Neural cell (in vitro differentiated cells): ENCODE measurements at regions not wholly inside any gene's neighbourhood (a gene's known extent, or its start where the extent isn't known, plus 50 kb on each side); places are given as distances from the start of the nearest gene placed in this dataset.

Source experiments
- H2AFZ ChIP-seq: fragments of 200-600, 300-800 bp; sonication (generic), shearing (Covaris generic); 2 replicates; pipeline ENCODE4 v1.6.0; 2014; ENCODE audit warnings: low read depth, mild to moderate bottlenecking, antibody characterized with exemption, low read length, moderate library complexity
- H3F3A ChIP-seq: fragments of 200-600 bp; shearing (Covaris generic); 2 replicates; pipeline ENCODE4 v1.6.1; 2016; ENCODE audit warnings: mild to moderate bottlenecking, moderate library complexity, mixed read lengths, antibody characterized with exemption, low read length; ENCODE audit not compliant: insufficient read depth, poor library complexity, severe bottlenecking
- H3K27ac ChIP-seq: fragments of 200-600, 300-800 bp; sonication (generic), shearing (Covaris generic); 2 replicates; pipeline ENCODE4 v1.5.1; 2014; ENCODE audit warnings: mild to moderate bottlenecking, low read length, moderate library complexity
- H3K27me3 ChIP-seq: fragments of 300-800, 200-600 bp; sonication (generic), shearing (Covaris generic); 2 replicates; pipeline ENCODE4 v1.6.0; 2014; ENCODE audit warnings: mild to moderate bottlenecking, low read depth, low read length, moderate library complexity; ENCODE audit not compliant: insufficient read depth
- H3K36me3 ChIP-seq: fragments of 300-800, 200-600 bp; sonication (generic), shearing (Covaris generic); 2 replicates; pipeline ENCODE4 v1.5.1; 2014; ENCODE audit warnings: mild to moderate bottlenecking, antibody characterized with exemption, low read length, moderate library complexity; ENCODE audit not compliant: insufficient read depth
- H3K4me2 ChIP-seq: fragments of 300-800, 200-600 bp; sonication (generic), shearing (Covaris generic); 2 replicates; pipeline ENCODE4 v1.6.0; 2014; ENCODE audit warnings: mild to moderate bottlenecking, low read length
- H3K4me3 ChIP-seq: fragments of 300-800, 200-600 bp; sonication (generic), shearing (Covaris generic); 2 replicates; pipeline ENCODE4 v1.5.1; 2014; ENCODE audit warnings: mild to moderate bottlenecking, low read length, moderate library complexity
- H3K79me2 ChIP-seq: fragments of 200-600 bp; shearing (Covaris generic); replicated peaks from 2 replicates; pipeline ENCODE4 v1.6.0; 2014; ENCODE audit warnings: mild to moderate bottlenecking, low read length, moderate library complexity; ENCODE audit not compliant: insufficient read depth
- H3K9ac ChIP-seq: fragments of 300-800, 200-600 bp; sonication (generic), shearing (Covaris generic); 2 replicates; pipeline ENCODE4 v1.6.1; 2016; ENCODE audit warnings: mild to moderate bottlenecking, low read length, mixed read lengths
- H3K9me2 ChIP-seq: fragments of 200-600 bp; shearing (Covaris generic); 2 replicates; pipeline ENCODE4 v1.6.1; 2016; ENCODE audit warnings: mild to moderate bottlenecking, low read length, mixed read lengths; ENCODE audit not compliant: insufficient read depth
- H3K9me3 ChIP-seq: fragments of 200-600, 300-800 bp; sonication (generic), shearing (Covaris generic); 2 replicates; pipeline ENCODE4 v1.6.1; 2016; ENCODE audit warnings: mild to moderate bottlenecking, mixed run types, low read length, moderate library complexity, mixed read lengths
- H4K20me1 ChIP-seq: fragments of 200-600 bp; shearing (Covaris generic); 2 replicates; pipeline ENCODE4 v1.6.1; 2016; ENCODE audit warnings: mild to moderate bottlenecking, mixed run types; ENCODE audit not compliant: insufficient read depth
- CTCF ChIP-seq: fragments of 450-650 bp; IDR thresholded peaks from 2 replicates; pipeline ENCODE4 v1.5.1; 2014; ENCODE audit warnings: antibody characterized with exemption, mild to moderate bottlenecking, moderate library complexity; ENCODE audit not compliant: poor library complexity, severe bottlenecking
- EP300 ChIP-seq: fragments of 450-650 bp; conservative IDR thresholded peaks from 2 replicates; pipeline ENCODE4 v1.6.1; 2014; ENCODE audit warnings: antibody characterized with exemption, mild to moderate bottlenecking, moderate library complexity; ENCODE audit not compliant: poor library complexity, severe bottlenecking
- EZH2 ChIP-seq: fragments of 200-600, 300-800 bp; shearing (Covaris generic), sonication (generic); IDR thresholded peaks from 2 replicates; pipeline ENCODE4 v1.6.1; 2014; ENCODE audit warnings: antibody characterized with exemption, low read length, borderline replicate concordance, mild to moderate bottlenecking; ENCODE audit not compliant: insufficient read depth, poor library complexity, severe bottlenecking
- MXI1 ChIP-seq: fragments of 450-650 bp; conservative IDR thresholded peaks from 2 replicates; pipeline ENCODE4 v1.6.1; 2014; ENCODE audit warnings: antibody characterized with exemption, mild to moderate bottlenecking; ENCODE audit not compliant: poor library complexity, severe bottlenecking
- POLR2AphosphoS5 ChIP-seq: IDR thresholded peaks from 2 replicates; pipeline ENCODE4 v1.6.1; 2012
- RAD21 ChIP-seq: fragments of 450-650 bp; conservative IDR thresholded peaks from 2 replicates; pipeline ENCODE4 v1.6.1; 2014; ENCODE audit warnings: antibody characterized with exemption, mild to moderate bottlenecking, moderate library complexity
- REST ChIP-seq: IDR thresholded peaks from 2 replicates; pipeline ENCODE4 v1.6.1; 2012; ENCODE audit warnings: borderline replicate concordance
- SMC3 ChIP-seq: fragments of 450-650 bp; conservative IDR thresholded peaks from 2 replicates; pipeline ENCODE4 v1.6.1; 2014; ENCODE audit warnings: antibody characterized with exemption, mild to moderate bottlenecking, moderate library complexity; ENCODE audit not compliant: poor library complexity
- TAF1 ChIP-seq: IDR thresholded peaks from 2 replicates; pipeline ENCODE4 v1.6.1; 2012; ENCODE audit warnings: low read depth

GRCh38 chr2:129467941-129468340 lies 511.5 kb upstream of the RAB6C start:
- Histone ChIP-seq H3K27me3 (no peaks in the 10 kb centered on the region), H3K9ac (no peak overlapping the region), H2AFZ (no peak overlapping the region), H3K9me2 (no peaks in the 10 kb centered on the region), H4K20me1 (no peaks in the 10 kb centered on the region), H3K9me3 (no peaks in the 10 kb centered on the region), H3K36me3 (no peaks in the 10 kb centered on the region), H3K4me3 (no peak overlapping the region), H3K79me2 (no peaks in the 10 kb centered on the region), H3F3A (no peaks in the 10 kb centered on the region), H3K27ac (no peak overlapping the region), H3K4me2 (no peak overlapping the region)
- no peak for TF ChIP-seq MXI1
- no peak for TF ChIP-seq RAD21
- TF ChIP-seq TAF1 = no peak
- TF ChIP-seq EP300 = no peak
- no peak for TF ChIP-seq REST
- no peak for TF ChIP-seq CTCF
- no peak for TF ChIP-seq SMC3
- TF ChIP-seq EZH2 = no peak
- no peak for TF ChIP-seq POLR2AphosphoS5

GRCh38 chr2:129468879-129469278 lies 510.6 kb upstream of the RAB6C start:
- Histone ChIP-seq H3K27ac (no peak overlapping the region), H3K79me2 (no peaks in the 10 kb centered on the region), H4K20me1 (no peaks in the 10 kb centered on the region), H2AFZ (no peak overlapping the region), H3K27me3 (no peaks in the 10 kb centered on the region), H3K4me3 (no peak overlapping the region), H3K9me2 (no peaks in the 10 kb centered on the region), H3K36me3 (no peaks in the 10 kb centered on the region), H3K9ac (no peak overlapping the region), H3K9me3 (no peaks in the 10 kb centered on the region), H3K4me2 (no peak overlapping the region), H3F3A (no peaks in the 10 kb centered on the region)
- TF ChIP-seq RAD21 (no peak), EP300 (no peak), POLR2AphosphoS5 (no peak), SMC3 (no peak), EZH2 (no peak), CTCF (no peak), TAF1 (no peak), REST (no peak), MXI1 (no peak)
